ENCODE measurements at regions not wholly inside any gene's neighbourhood (a gene's known extent, or its start where the extent isn't known, plus 50 kb on each side); places are given as distances from the start of the nearest gene placed in this dataset.
"Not testable (repeated sequence)": the region's sequence is repeated elsewhere in the genome, so short reads cannot be mapped to it uniquely, and the experiment has no call there.

DNA sequence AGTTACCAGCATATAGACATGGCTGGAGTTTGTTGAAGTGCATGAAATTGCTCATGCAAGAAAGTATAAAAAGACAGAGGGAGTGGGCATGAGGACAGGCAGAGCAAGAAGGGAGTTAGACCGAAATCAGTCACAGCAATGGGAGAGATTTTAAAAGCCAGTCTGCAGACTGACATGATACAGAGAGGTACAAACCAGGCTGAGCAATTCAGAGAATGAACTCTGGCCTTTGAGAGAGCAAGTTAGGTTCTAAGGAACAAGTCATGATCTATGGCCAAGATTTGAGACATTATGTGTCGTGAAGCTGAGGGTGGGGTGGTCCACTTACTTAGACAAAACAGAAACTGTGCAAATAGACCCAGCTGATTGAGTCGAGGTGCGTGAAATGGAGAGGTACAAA is 93.4 kb upstream of the TSC22D1 start:
- no peak for FAIRE-seq
- DNase-seq (ENCODE audit: low spot score) = no peak

GRCh38 chr13:44668688-44669087 is 92.6 kb upstream of the TSC22D1 start:
- DNase-seq (ENCODE audit: low spot score) (peak; percentile 53), FAIRE-seq (peak; percentile 73)

- DNase-seq (ENCODE audit: low spot score) (peak; percentile 26), FAIRE-seq (no peak)
Measured at GRCh38 chr13:44667943-44668342, 91.8 kb upstream of the TSC22D1 start.

DNA sequence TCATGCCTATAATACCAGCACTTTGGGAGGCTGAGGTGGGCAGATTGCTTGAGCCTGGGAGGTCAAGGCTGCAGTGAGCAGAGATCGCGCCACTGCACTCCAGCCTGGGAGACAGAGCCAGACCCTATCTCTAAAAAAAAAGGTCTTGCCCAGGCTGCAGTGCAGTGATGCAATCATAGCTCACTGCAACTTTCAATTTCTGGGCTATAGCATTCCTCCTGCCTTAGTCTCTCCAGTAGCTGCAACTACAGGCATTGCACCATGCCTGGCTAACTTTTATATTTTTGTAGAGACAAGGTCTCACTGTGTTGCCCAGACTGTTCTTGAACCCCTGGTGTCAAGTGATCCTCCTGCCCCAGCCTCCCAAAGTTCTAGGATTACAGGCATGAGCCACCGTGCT is 90.4 kb upstream of the TSC22D1 start:
- not testable (repeated sequence) for FAIRE-seq
- DNase-seq (ENCODE audit: low spot score) = peak; percentile 41

DNA sequence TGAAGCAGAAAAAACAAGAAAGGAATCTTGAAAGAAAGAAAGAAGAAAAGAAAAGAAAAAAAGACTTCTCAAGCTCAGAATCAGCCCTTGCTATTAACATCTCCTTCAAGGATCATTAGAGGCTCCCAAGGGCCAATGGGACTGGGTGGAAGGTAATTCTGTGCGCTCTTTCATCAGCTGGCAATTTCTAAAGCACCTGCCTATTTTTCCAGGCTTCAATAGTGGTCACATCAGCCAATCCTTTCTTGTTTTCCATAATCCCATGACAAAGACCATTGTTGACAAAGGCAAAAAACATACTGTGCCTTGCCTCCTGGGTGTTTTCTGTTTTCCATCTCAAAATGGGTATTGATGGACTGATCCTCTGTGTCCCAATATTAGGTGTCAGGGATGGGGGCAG is 88.2 kb upstream of the TSC22D1 start:
- DNase-seq (ENCODE audit: low spot score) (no peak), FAIRE-seq (no peak)

DNA sequence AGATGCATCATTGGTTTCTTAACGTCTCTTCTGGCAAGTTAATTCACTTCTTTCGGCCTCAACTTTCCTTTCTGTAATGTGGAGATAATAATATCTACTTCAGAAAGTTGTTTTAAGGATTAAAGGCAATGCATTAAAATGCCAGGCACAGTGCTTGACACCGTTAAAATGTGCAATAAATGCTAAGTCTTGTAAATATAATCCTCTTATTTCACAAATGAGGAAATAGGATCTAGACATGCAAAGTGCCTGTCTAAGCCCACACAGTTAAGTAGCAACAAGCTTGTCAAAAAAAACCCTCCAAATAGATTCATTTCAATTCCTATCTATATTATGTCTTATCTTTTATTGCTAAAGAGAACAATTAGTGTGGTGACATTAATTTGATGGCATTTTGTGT is 86.4 kb upstream of the TSC22D1 start:
- DNase-seq (ENCODE audit: low spot score) = no peak
- no peak for FAIRE-seq

- DNase-seq (ENCODE audit: low spot score) (no peak), FAIRE-seq (no peak)
Measured at GRCh38 chr13:44661936-44662335, 85.8 kb upstream of the TSC22D1 start.

DNA sequence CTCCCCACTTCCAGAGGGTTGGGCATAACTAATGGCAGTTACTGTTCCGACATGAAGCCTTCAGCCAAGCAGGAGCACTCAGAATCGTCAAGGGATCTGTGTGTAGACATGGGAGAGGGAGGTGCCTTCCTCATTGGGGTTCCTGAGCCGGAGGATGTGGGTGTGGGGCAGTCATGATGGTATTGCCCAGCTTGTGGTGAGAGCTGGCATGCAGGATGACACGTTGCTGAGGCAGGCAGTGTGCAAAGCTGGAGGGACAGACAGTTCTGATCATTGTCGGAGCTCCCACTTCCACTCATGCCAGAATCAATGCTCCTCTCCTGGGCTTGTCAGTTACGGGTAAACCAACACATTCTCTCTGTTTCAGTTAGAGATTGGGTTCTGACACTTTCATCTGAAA is 83.9 kb upstream of the TSC22D1 start:
- DNase-seq (ENCODE audit: low spot score) (no peak), FAIRE-seq (no peak)

GRCh38 chr13:44652962-44653660 is 77.0 kb upstream of the TSC22D1 start:
- DNase-seq (ENCODE audit: low spot score) (peak; percentile 26), FAIRE-seq (peak; percentile 81)

DNA sequence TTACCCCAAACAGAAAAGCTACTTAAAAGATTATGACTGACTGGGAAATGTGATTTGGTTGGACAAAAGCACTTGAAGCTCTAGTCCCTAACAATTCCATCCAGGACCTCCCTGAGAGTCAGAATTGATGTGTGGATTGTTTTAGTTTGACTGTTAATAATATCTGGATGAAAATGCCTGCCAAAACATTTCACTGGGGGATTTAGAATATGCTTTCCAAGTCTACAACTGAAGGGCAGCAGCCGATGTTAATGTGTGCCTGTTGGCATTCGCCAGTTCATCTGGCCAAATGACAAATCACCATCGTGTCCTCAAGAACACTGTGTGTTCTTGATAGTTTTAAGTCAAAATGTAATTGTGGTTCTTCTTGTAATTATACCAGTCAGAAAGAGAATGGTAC is 76.0 kb upstream of the TSC22D1 start:
- no peak for DNase-seq (ENCODE audit: low spot score)

GRCh38 chr13:44651724-44652123 is 75.6 kb upstream of the TSC22D1 start:
- no peak for DNase-seq (ENCODE audit: low spot score)
- no peak for FAIRE-seq

More for the DNA sequence above, 76.0 kb upstream of the TSC22D1 start:
- no peak for FAIRE-seq

DNA sequence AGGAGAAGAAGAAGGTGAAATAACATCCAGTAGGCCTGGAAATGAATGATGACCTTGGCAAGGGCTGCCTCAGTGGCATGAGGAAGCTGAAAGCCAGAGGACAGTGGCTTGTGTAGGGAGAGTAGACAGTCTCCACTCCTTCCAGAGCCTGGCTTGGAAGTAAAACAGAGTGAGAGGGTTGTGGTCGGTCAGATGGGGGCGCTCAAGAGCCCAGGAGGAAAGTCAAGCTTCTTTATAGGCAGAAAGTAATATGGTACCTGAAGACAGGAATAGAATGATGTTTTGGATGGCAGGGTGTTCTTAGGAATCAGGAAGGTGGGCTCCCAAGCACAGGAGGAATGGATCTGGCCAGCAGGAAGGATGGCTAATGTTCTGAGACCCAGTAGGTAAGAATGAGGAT is 75.1 kb upstream of the TSC22D1 start:
- FAIRE-seq (no peak), DNase-seq (ENCODE audit: low spot score) (no peak)

DNA sequence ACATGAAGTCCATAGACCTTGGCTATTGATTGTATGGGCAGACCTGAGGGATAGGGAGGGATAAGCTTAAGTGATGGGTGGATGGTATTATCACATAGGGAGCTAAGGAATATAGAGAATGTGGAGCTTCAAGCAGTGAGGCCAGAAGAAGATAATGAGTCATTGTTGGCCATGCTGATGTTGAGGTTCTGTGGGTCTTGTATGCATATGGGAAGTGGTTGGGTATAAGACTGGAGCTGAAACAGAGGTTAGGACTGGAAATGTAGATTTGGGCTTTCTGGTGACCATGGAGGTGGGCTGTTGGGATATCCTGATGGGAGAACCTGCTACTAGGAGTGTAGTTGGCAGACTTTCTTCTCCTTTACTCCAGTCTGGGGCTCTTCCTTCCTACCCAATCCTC is 73.7 kb upstream of the TSC22D1 start:
- no peak for DNase-seq (ENCODE audit: low spot score)
- no peak for FAIRE-seq

GRCh38 chr13:44649104-44649428 is 72.9 kb upstream of the TSC22D1 start:
- no peak for FAIRE-seq
- no peak for DNase-seq (ENCODE audit: low spot score)

- DNase-seq (ENCODE audit: low spot score) (no peak), FAIRE-seq (no peak)
Measured at GRCh38 chr13:44648392-44649103, 72.4 kb upstream of the TSC22D1 start.

GRCh38 chr13:44647560-44647959 is 71.4 kb upstream of the TSC22D1 start:
- not testable (repeated sequence) for FAIRE-seq; DNase-seq (ENCODE audit: low spot score)

- no peak for FAIRE-seq
- DNase-seq (ENCODE audit: low spot score) = no peak
Measured at GRCh38 chr13:44646044-44646443, 69.9 kb upstream of the TSC22D1 start.

GRCh38 chr13:44643256-44643655 is 67.1 kb upstream of the TSC22D1 start:
- FAIRE-seq = no peak
- DNase-seq (ENCODE audit: low spot score) = no peak

GRCh38 chr13:44637581-44637980 is 61.5 kb upstream of the TSC22D1 start:
- FAIRE-seq (no peak), DNase-seq (ENCODE audit: low spot score) (no peak)

DNA sequence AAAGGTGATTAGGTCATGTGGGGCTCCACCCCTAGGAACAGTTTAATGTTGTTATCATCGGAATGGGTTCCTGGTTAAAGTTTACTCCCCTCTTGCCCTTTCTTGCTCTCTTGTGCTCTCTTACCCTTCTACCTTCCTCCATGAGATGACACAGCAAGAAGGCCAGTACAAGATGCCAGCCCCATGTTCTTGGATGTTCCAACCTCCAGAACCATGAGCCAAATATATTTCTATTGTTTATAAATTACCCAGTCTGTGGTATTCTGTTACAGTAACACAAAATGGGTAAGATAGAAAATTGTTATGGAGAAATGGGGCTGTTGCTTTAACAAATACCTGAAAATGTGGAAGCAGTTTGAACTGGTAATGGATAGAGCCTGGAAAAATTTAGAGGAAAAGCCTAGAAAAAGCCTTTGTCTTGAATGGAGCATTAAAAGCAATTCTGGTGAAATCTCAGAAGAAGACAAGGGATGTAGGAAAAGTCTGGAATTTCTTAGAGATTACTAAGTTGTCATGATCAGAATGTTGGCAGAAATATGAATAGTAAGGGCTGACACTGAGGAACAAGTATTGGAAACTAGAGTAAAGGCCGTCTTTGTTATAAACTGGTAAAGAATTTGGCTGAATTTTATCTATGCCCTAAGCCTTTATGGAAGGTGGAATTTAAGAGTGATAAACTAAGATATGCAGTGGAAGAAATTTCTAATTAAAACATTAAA is 53.5 kb upstream of the TSC22D1 start:
- no peak for DNase-seq (ENCODE audit: low spot score)

DNA sequence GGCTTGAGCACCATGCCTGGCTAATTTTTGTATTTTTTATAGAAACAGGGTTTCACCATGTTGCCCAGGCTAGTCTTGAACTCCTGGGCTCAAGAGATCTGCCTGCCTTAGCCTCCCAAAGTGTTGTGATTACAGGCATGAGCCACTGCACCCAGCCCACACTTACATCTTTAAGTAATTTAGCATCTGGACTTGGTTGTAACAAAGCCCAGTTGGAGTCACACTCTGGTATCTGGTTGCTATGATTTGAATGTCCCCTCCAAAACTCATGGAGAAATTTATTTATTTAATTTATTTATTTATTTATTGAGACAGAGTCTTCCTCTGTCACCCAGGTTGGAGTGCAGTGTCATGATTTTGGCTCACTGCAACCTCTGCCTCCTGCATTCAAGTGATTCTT is 52.7 kb upstream of the TSC22D1 start:
- not testable (repeated sequence) for DNase-seq (ENCODE audit: low spot score)

More for the DNA sequence above, 53.5 kb upstream of the TSC22D1 start:
- no peak for FAIRE-seq

GRCh38 chr13:44627441-44627840 is 51.3 kb upstream of the TSC22D1 start:
- FAIRE-seq (no peak), DNase-seq (ENCODE audit: low spot score) (no peak)

More for the DNA sequence above, 52.7 kb upstream of the TSC22D1 start:
- FAIRE-seq = not testable (repeated sequence)
